HT-29 (cell line): ENCODE measurements at regions not wholly inside any gene's neighbourhood (a gene's known extent, or its start where the extent isn't known, plus 50 kb on each side); places are given as distances from the start of the nearest gene placed in this dataset.

Source experiments
- DNase-seq: peaks from one replicate; pipeline ENCODE4 v3.0.0-alpha.2; 2015; ENCODE audit warnings: low spot score

- no peak for DNase-seq
Observed at GRCh38 chr1:88060112-88060673, 623.9 kb upstream of the PKN2 start.

- DNase-seq: peak; percentile 48
Observed at GRCh38 chr1:88060750-88061491, 623.2 kb upstream of the PKN2 start.

- DNase-seq: peak; percentile 84
Observed at GRCh38 chr1:88061492-88062177, 622.4 kb upstream of the PKN2 start.

GRCh38 chr1:88062650-88063153 lies 621.4 kb upstream of the PKN2 start:
- no peak for DNase-seq

GRCh38 chr1:88063605-88064004 lies 620.5 kb upstream of the PKN2 start:
- peak; percentile 15 for DNase-seq

- no peak for DNase-seq
Observed at GRCh38 chr1:88068407-88068960, 615.6 kb upstream of the PKN2 start.

- no peak for DNase-seq
Observed at GRCh38 chr1:88070956-88071355, 613.1 kb upstream of the PKN2 start.

- no peak for DNase-seq
Observed at GRCh38 chr1:88074661-88075060, 609.4 kb upstream of the PKN2 start.

- DNase-seq: no peak
Observed at GRCh38 chr1:88075813-88076212, 608.3 kb upstream of the PKN2 start.

- no peak for DNase-seq
Observed at GRCh38 chr1:88079036-88079435, 605.0 kb upstream of the PKN2 start.

GRCh38 chr1:88080875-88081274 lies 603.2 kb upstream of the PKN2 start:
- DNase-seq: no peak

- no peak for DNase-seq
Observed at GRCh38 chr1:88088481-88088880, 595.6 kb upstream of the PKN2 start.

GRCh38 chr1:88089961-88090360 lies 594.1 kb upstream of the PKN2 start:
- DNase-seq: no peak

GRCh38 chr1:88098881-88099280 lies 585.2 kb upstream of the PKN2 start:
- no peak for DNase-seq

- no peak for DNase-seq
Observed at GRCh38 chr1:88101041-88101440, 583.0 kb upstream of the PKN2 start.

- DNase-seq: no peak
Observed at GRCh38 chr1:88104236-88104635, 579.8 kb upstream of the PKN2 start.

GRCh38 chr1:88104886-88105285 lies 579.2 kb upstream of the PKN2 start:
- no peak for DNase-seq

GRCh38 chr1:88111816-88112215 lies 572.3 kb upstream of the PKN2 start:
- peak; percentile 80 for DNase-seq

- DNase-seq: no peak
Observed at GRCh38 chr1:88117597-88117996, 566.5 kb upstream of the PKN2 start.

- no peak for DNase-seq
Observed at GRCh38 chr1:88118176-88118845, 565.8 kb upstream of the PKN2 start.

GRCh38 chr1:88124614-88125013 lies 559.5 kb upstream of the PKN2 start:
- no peak for DNase-seq

GRCh38 chr1:88126467-88126866 lies 557.6 kb upstream of the PKN2 start:
- no peak for DNase-seq
